CD4-positive, alpha-beta T cell treated with Interferon alpha-2 for 1 hour (primary cell): ENCODE measurements at regions not wholly inside any gene's neighbourhood (a gene's known extent, or its start where the extent isn't known, plus 50 kb on each side); places are given as distances from the start of the nearest gene placed in this dataset.
"Not testable (repeated sequence)": the region's sequence is repeated elsewhere in the genome, so short reads cannot be mapped to it uniquely, and the experiment has no call there.

Experiments used
- DNase-seq, 2 donors: peaks; one replicate each; pipeline ENCODE4 v3.0.0-alpha.2; 2020 to 2022

- DNase-seq = no peak
These were observed 300.1 kb upstream of the NCAM1 start for GRCh38 chr11:112661146-112661545.

GRCh38 chr11:112661571-112661970, 299.6 kb upstream of the NCAM1 start:
- no peak for DNase-seq

GRCh38 chr11:112662554-112662953, 298.7 kb upstream of the NCAM1 start:
- no peak for DNase-seq

- no peak for DNase-seq
These were observed 297.1 kb upstream of the NCAM1 start for GRCh38 chr11:112663947-112664634.

- DNase-seq = no peak
These were observed 295.9 kb upstream of the NCAM1 start for GRCh38 chr11:112665291-112665690.

- DNase-seq = no peak
These were observed 295.0 kb upstream of the NCAM1 start for GRCh38 chr11:112666253-112666652.

GRCh38 chr11:112670806-112671570, 290.2 kb upstream of the NCAM1 start:
- no peak for DNase-seq

GRCh38 chr11:112673401-112673800, 287.8 kb upstream of the NCAM1 start:
- not testable (repeated sequence) for DNase-seq

- no peak for DNase-seq
These were observed 276.1 kb upstream of the NCAM1 start for GRCh38 chr11:112685111-112685510.

- DNase-seq = no peak
These were observed 271.4 kb upstream of the NCAM1 start for GRCh38 chr11:112689851-112690250.

GRCh38 chr11:112693781-112694180, 267.4 kb upstream of the NCAM1 start:
- DNase-seq = no peak

- DNase-seq = no peak
These were observed 267.0 kb upstream of the NCAM1 start for GRCh38 chr11:112694245-112694644.

GRCh38 chr11:112694813-112695212, 266.4 kb upstream of the NCAM1 start:
- no peak for DNase-seq

GRCh38 chr11:112697391-112698178, 263.6 kb upstream of the NCAM1 start:
- no peak for DNase-seq

- DNase-seq = no peak
These were observed 256.1 kb upstream of the NCAM1 start for GRCh38 chr11:112705148-112705547.

- DNase-seq = no peak
These were observed 254.4 kb upstream of the NCAM1 start for GRCh38 chr11:112706863-112707262.

GRCh38 chr11:112714340-112714739, 246.9 kb upstream of the NCAM1 start:
- not testable (repeated sequence) for DNase-seq

- no peak for DNase-seq
These were observed 246.2 kb upstream of the NCAM1 start for GRCh38 chr11:112715056-112715455.

- DNase-seq = no peak
These were observed 242.7 kb upstream of the NCAM1 start for GRCh38 chr11:112718483-112718882.

GRCh38 chr11:112719736-112720525, 241.3 kb upstream of the NCAM1 start:
- no peak for DNase-seq

GRCh38 chr11:112722148-112722547, 239.1 kb upstream of the NCAM1 start:
- DNase-seq = no peak

- no peak for DNase-seq
These were observed 238.3 kb upstream of the NCAM1 start for GRCh38 chr11:112722876-112723275.
